Erythroblast (primary cell): ENCODE measurements at regions not wholly inside any gene's neighbourhood (a gene's known extent, or its start where the extent isn't known, plus 50 kb on each side); places are given as distances from the start of the nearest gene placed in this dataset.

Experiments
- GATA1 ChIP-seq: IDR thresholded peaks from 2 replicates; pipeline ENCODE4 v1.6.1; 2011; ENCODE audit warnings: low read depth, mild to moderate bottlenecking, control low read depth, low read length, moderate library complexity
- POLR2A ChIP-seq: IDR thresholded peaks from 2 replicates; pipeline ENCODE4 v1.6.1; 2011; ENCODE audit warnings: mild to moderate bottlenecking, low read length

DNA sequence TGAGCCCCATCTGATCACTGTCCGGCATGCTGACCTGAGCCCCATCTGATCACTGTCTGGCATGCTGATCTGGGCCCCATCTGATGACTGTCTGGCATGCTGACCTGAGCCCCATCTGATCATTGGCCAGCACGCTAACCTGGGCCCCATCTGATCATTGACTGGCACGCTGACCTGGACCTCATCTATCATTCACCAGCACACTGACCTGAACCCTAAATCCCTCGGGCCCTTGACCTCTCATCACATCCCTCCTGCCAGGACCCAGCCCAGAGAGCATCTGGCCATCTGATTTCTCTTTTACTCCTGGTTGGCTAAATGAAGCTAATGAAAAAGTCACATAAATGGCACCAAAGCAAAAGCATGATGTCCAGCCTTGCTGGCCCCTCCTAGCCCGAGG is 207.1 kb downstream of the NDUFA10 start:
- no peak for TF ChIP-seq POLR2A
- no peak for TF ChIP-seq GATA1
